HCT116 (cell line): ENCODE measurements at regions not wholly inside any gene's neighbourhood (a gene's known extent, or its start where the extent isn't known, plus 50 kb on each side); places are given as distances from the start of the nearest gene placed in this dataset.

ENCODE experiments used
- CEBPB ChIP-seq: IDR thresholded peaks from 2 replicates; pipeline ENCODE4 v1.6.1; 2012; ENCODE audit warnings: low read depth
- CTCF ChIP-seq, 3 experiments: fragments of 200-600 bp in 1 of 3; sonication (generic) in 1 of 3; IDR thresholded peaks in 2 of 3; conservative IDR thresholded peaks in 1 of 3; 2 replicates each; pipeline ENCODE4 v1.5.1; 2012 to 2017; ENCODE audit warnings: low read depth in 2 of 3, low read length in 2 of 3, antibody characterized with exemption in 1 of 3, borderline replicate concordance in 1 of 3, control low read depth in 1 of 3, mild to moderate bottlenecking in 1 of 3, mixed read lengths in 1 of 3, mixed run types in 1 of 3, moderate library complexity in 1 of 3; ENCODE audit not compliant: insufficient read depth in 1 of 3
- EGR1 ChIP-seq: IDR thresholded peaks from 2 replicates; pipeline ENCODE4 v1.6.1; 2012; ENCODE audit warnings: low read depth
- JUND ChIP-seq: IDR thresholded peaks from 2 replicates; pipeline ENCODE4 v1.6.1; 2012
- POLR2A ChIP-seq: IDR thresholded peaks from 2 replicates; pipeline ENCODE4 v1.7.0; 2011; ENCODE audit warnings: borderline replicate concordance; ENCODE audit not compliant: insufficient read depth, insufficient read length; ENCODE audit errors: extremely low read depth
- RAD21 ChIP-seq: IDR thresholded peaks from 2 replicates; pipeline ENCODE4 v1.6.1; 2012; ENCODE audit warnings: low read depth, mild to moderate bottlenecking
- YY1 ChIP-seq: IDR thresholded peaks from 2 replicates; pipeline ENCODE4 v1.6.1; 2011; ENCODE audit warnings: low read length, low read depth, moderate library complexity, mild to moderate bottlenecking; ENCODE audit not compliant: insufficient replicate concordance; ENCODE audit errors: extremely low read depth
- TF ChIP-seq, protein P1 (sequence below): IDR thresholded peaks from 2 replicates; pipeline ENCODE4 v1.6.1; 2012; ENCODE audit warnings: low read depth
- TF ChIP-seq, protein P2 (sequence below): IDR thresholded peaks from 2 replicates; pipeline ENCODE4 v1.6.1; 2012
- TF ChIP-seq, protein P3 (sequence below): IDR thresholded peaks from 2 replicates; pipeline ENCODE4 v1.6.1; 2012

- TF ChIP-seq JUND (no peak), CTCF (IDR thresholded peaks at IDR 0.05 in 2 of 3, conservative IDR thresholded peaks at IDR 0.05 in 1 of 3; ENCODE audit: borderline replicate concordance in 1 of 3, insufficient read depth in 1 of 3, low read depth in 2 of 3, low read length in 2 of 3) (no peak), POLR2A (no peak), YY1 (no peak), CEBPB (no peak), EGR1 (no peak), RAD21 (no peak)
- TF ChIP-seq, protein P1, sequence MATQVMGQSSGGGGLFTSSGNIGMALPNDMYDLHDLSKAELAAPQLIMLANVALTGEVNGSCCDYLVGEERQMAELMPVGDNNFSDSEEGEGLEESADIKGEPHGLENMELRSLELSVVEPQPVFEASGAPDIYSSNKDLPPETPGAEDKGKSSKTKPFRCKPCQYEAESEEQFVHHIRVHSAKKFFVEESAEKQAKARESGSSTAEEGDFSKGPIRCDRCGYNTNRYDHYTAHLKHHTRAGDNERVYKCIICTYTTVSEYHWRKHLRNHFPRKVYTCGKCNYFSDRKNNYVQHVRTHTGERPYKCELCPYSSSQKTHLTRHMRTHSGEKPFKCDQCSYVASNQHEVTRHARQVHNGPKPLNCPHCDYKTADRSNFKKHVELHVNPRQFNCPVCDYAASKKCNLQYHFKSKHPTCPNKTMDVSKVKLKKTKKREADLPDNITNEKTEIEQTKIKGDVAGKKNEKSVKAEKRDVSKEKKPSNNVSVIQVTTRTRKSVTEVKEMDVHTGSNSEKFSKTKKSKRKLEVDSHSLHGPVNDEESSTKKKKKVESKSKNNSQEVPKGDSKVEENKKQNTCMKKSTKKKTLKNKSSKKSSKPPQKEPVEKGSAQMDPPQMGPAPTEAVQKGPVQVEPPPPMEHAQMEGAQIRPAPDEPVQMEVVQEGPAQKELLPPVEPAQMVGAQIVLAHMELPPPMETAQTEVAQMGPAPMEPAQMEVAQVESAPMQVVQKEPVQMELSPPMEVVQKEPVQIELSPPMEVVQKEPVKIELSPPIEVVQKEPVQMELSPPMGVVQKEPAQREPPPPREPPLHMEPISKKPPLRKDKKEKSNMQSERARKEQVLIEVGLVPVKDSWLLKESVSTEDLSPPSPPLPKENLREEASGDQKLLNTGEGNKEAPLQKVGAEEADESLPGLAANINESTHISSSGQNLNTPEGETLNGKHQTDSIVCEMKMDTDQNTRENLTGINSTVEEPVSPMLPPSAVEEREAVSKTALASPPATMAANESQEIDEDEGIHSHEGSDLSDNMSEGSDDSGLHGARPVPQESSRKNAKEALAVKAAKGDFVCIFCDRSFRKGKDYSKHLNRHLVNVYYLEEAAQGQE, result no peak
- TF ChIP-seq, protein P2, sequence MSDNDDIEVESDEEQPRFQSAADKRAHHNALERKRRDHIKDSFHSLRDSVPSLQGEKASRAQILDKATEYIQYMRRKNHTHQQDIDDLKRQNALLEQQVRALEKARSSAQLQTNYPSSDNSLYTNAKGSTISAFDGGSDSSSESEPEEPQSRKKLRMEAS, result no peak
- TF ChIP-seq, protein P3, sequence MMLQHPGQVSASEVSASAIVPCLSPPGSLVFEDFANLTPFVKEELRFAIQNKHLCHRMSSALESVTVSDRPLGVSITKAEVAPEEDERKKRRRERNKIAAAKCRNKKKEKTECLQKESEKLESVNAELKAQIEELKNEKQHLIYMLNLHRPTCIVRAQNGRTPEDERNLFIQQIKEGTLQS, result no peak
Observed at GRCh38 chr7:136353287-136353686, 376.1 kb upstream of the MTPN start.
